ENCODE measurements at regions not wholly inside any gene's neighbourhood (a gene's known extent, or its start where the extent isn't known, plus 50 kb on each side); places are given as distances from the start of the nearest gene placed in this dataset.

- no peaks in the 10 kb centered on the region for H3K9me3 ChIP-seq (ENCODE audit: control insufficient read depth, insufficient read depth, low read depth, low read length)
- no peak overlapping the region for H3K27ac ChIP-seq (ENCODE audit: low read length)
- no peak overlapping the region for H3K4me3 ChIP-seq (ENCODE audit: low read depth in 2 of 2, low read length in 2 of 2)
- no peak for DNase-seq (ENCODE audit: low read depth, low spot score)
- in situ Hi-C loops (cut with HindIII; ENCODE audit: low pct_unique_long_range_greater_than_20kb, low sequenced_read_pairs) (no loop called here), intact Hi-C loops (cut with micrococcal nuclease; ENCODE audit: unreplicated experiment) (no loop called here)
- ChIA-PET CTCF (no interaction called here), POLR2A (no interaction called here)
- no peaks in the 10 kb centered on the region for H3K36me3 ChIP-seq (ENCODE audit: control insufficient read depth, insufficient read depth, low read length)
- no peaks in the 10 kb centered on the region for H3K4me1 ChIP-seq (ENCODE audit: control insufficient read depth, insufficient read depth, low read length)
- no TSS peak for BruUV-seq (replicated peaks)
- no peak for ATAC-seq
- TF ChIP-seq POLR2AphosphoS5 (IDR thresholded peaks at IDR 0.05; ENCODE audit: low read depth, low read length) (no peak), TCF7L2 (IDR thresholded peaks at IDR 0.05; ENCODE audit: low read depth, low read length) (no peak), CTCF (IDR thresholded peaks at IDR 0.05) (no peak), REST (IDR thresholded peaks at IDR 0.05; ENCODE audit: insufficient read depth in 1 of 2, low read depth in 2 of 2, low read length in 1 of 2) (no peak), SIN3A (IDR thresholded peaks at IDR 0.05; ENCODE audit: borderline replicate concordance, insufficient read depth, low read depth, low read length) (no peak)
- H3K27me3 ChIP-seq (ENCODE audit: control insufficient read depth, insufficient read depth, low read length): no peaks in the 10 kb centered on the region
Measured at GRCh38 chr22:47269516-47270088, 507.2 kb downstream of the TBC1D22A start.

- no peaks in the 10 kb centered on the region for H3K4me1 ChIP-seq (ENCODE audit: control insufficient read depth, insufficient read depth, low read length)
- TF ChIP-seq SIN3A (IDR thresholded peaks at IDR 0.05; ENCODE audit: borderline replicate concordance, insufficient read depth, low read depth, low read length): no peak
- no peak for TF ChIP-seq TCF7L2 (IDR thresholded peaks at IDR 0.05; ENCODE audit: low read depth, low read length)
- no peak for TF ChIP-seq REST (IDR thresholded peaks at IDR 0.05; ENCODE audit: insufficient read depth in 1 of 2, low read depth in 2 of 2, low read length in 1 of 2)
- TF ChIP-seq POLR2AphosphoS5 (IDR thresholded peaks at IDR 0.05; ENCODE audit: low read depth, low read length): no peak
- intact Hi-C loops (cut with micrococcal nuclease; ENCODE audit: unreplicated experiment) (no loop called here), in situ Hi-C loops (cut with HindIII; ENCODE audit: low pct_unique_long_range_greater_than_20kb, low sequenced_read_pairs) (no loop called here)
- no peak overlapping the region for H3K4me3 ChIP-seq (ENCODE audit: low read depth in 2 of 2, low read length in 2 of 2)
- BruUV-seq (replicated peaks): no TSS peak
- ChIA-PET CTCF (no interaction called here), POLR2A (no interaction called here)
- H3K27ac ChIP-seq (ENCODE audit: low read length): no peak overlapping the region
- H3K9me3 ChIP-seq (ENCODE audit: control insufficient read depth, insufficient read depth, low read depth, low read length): no peaks in the 10 kb centered on the region
- H3K27me3 ChIP-seq (ENCODE audit: control insufficient read depth, insufficient read depth, low read length): no peaks in the 10 kb centered on the region
- no peak for DNase-seq (ENCODE audit: low read depth, low spot score)
- H3K36me3 ChIP-seq (ENCODE audit: control insufficient read depth, insufficient read depth, low read length): no peaks in the 10 kb centered on the region
- no peak for ATAC-seq
Measured at GRCh38 chr22:47267513-47268282, 505.2 kb downstream of the TBC1D22A start.

Data from Panc1 (cell line).